Right ventricle myocardium inferior (tissue), 1 donor: ENCODE measurements at regions not wholly inside any gene's neighbourhood (a gene's known extent, or its start where the extent isn't known, plus 50 kb on each side); places are given as distances from the start of the nearest gene placed in this dataset.
"Not testable (repeated sequence)": the region's sequence is repeated elsewhere in the genome, so short reads cannot be mapped to it uniquely, and the experiment has no call there.

Source experiments
- ATAC-seq: fragments of 200-7000 bp; cut with Tn5 transposase; one replicate; pipeline ENCODE4 v1.9.1; 2020; ENCODE audit warnings: mild to moderate bottlenecking, moderate library complexity
- DNase-seq: peaks from one replicate; pipeline ENCODE4 v3.0.0; 2021; ENCODE audit errors: missing footprints
- intact Hi-C: fragments of 100-400 bp; cut with DNase I; formaldehyde crosslinking; loops from one replicate; pipeline ENCODE4 v1.11.0; 2022
- donor health status: DM: no; HTN: yes; CAD: no; lungs with severe emphysema.

DNA sequence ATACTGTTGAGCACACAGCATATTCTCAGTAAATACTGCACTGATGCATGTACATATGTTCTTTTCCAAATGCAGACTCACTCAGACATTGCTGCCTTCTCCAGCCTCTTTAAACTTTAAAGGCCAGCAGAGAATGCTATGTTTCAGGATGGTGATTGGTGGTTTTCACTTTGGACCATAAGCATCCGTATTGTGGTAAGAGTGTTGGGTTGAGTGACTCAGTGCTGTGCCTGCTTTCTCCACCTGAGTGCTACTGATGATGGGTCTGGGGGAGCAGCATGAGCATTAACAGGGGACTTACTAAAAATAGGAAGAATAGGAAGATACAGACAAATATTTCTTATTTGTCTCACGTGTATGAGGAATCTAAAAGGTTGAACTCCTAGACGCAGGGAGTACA lies 56.3 kb upstream of the ZNF92 start:
- DNase-seq (no peak), ATAC-seq (no peak)
- intact Hi-C loops: no loop called here

DNA sequence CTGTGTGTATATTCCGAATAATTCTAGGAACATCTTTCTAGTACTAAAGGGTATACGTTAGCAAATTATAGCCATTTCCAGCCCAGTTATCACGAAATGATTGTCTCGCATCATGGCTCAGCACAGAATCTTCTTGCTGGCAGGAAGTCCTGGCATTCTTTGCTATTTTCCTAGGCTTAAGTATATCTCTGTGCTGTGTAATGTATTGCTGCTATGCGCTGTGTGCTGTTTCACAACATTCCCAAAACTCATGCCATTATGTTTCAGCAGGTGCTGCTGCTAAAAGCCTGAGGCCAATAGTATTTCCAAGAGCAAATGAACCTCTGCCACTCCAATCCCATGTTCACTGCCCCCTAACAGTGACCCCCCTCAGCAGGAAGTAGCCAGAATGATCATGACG lies 62.9 kb upstream of the ZNF92 start:
- intact Hi-C loops: no loop called here
- DNase-seq: no peak
- no peak for ATAC-seq

DNA sequence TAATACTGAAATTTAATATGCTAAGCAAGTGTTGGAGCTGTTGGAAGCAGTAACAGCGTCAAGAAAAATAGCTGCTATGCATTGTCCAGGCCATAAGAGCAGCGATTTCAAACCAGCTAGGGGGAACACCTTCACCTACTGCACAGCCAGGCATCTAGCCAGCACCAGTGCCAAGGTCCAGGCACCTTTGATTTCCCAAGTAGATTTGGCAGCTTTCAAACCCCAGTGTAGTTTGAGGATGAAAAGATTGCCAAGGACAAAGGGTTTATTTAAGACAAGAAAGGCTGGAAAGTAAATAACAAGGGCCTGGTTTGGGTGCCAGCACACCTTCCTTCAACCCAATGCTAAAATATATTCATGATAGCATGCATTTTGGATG lies 65.4 kb upstream of the ZNF92 start:
- no peak for ATAC-seq
- intact Hi-C loops: no loop called here
- DNase-seq: no peak

DNA sequence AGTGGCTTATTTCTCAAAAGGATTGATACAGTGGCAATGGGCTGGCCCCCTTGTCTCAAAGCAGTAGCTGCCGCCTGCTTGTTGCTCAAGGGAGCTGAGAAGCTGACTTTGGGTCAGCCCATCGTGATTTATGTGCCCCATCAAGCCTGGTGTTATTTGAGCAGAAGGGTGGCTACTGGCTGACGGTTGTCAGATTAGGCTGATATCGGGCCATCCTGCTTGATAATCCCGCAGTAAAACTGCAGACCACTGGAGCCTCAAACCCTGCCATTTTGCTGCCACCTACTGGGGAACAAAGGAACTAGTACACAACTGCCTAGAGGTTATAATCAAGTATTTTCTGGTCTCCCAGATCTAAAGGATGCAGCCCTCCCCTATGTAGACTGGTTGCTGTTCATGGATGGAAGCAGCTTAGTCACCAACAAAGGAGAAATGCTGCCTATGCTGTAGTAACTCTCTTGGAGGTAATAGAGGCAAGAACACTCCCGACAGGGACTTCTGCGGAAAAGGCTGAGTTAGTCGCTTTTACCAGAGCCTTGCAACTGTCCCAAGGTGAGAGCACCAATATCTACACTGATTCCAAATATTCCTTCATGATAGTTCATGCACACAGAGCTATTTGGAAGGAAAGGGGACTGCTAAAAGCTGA lies 65.9 kb upstream of the ZNF92 start:
- no peak for DNase-seq
- peak; percentile 60 for ATAC-seq
- intact Hi-C loops: loop anchor here (1.0 to 2.0 kb wide), 2 partner anchors 91 to 356 kb away; no protein-coding TSS in a partner anchor

DNA sequence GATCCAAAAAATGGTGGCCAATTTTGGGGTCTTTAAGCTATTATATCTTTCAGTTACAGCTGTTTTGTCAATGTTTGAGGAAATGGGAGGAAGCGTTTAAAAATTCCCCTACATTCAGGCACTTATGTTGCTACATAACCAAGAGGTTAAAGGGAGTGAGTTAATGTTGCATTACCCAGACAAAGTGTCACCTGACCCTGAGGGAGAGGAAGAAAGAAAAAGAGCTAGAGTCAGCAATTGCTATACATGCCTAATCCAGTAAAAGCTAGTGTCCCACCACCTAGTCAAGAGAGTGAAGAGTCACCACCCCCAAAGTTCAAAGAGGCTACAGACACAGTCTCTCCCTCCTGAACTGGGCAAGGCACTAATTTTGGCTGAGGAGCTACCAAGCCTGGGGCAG lies 69.5 kb upstream of the ZNF92 start:
- DNase-seq (no peak), ATAC-seq (no peak)
- intact Hi-C loops: no loop called here

DNA sequence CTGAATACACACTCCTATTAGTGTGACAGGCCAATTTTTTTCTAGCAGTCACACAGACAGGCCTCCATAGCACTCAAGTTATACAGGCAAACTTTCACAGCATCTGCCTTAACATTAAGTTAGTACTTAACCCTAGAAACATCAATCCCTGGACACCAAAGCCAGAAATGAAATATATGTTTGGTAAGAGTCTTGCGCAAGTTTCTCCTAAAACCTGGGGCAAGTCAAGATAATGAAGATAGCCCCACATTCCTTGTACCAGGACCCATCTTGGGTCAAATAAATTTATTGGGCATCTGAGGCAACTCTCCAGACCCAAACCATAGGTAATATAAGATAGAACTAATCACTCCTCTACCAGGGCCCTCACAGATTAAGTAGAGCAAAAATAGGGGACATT lies 70.8 kb upstream of the ZNF92 start:
- ATAC-seq (no peak), DNase-seq (no peak)
- intact Hi-C loops: no loop called here

DNA sequence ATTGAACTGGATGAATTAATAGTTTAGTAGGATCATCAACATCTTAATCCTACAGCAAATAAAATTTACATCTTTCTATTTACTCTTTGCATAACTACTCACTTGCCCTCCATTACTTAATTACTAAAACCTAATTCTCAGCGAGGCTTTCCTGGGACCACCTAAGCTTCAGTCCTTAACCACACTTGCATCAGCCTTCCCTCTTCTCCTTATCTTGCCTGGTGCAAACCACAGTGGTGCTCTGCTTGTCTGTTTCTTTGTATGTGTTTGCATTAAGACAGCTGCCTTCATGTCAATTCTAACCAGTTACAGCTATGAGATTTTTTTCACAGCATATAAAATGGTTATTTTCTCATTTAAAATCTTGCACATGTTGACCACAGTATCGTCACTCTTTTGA lies 72.6 kb upstream of the ZNF92 start:
- intact Hi-C loops: no loop called here

DNA sequence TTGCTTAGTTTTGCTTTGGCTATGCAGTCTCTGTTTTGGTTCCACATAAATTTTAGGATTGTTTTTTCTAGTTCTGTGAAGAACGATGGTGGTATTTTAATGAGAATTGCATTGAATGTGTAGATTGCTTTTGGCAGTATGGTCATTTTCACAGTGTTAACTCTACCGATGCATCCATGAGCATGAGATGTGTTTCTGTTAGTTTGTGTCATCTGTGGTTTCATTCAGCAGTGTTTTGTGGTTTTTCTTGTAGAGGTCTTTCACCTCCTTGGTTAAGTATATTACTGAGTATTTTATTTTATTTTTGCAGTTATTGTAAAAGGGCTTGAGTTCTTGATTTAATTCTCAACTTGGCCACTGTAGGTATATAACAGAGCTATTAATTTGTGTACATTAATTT lies 78.2 kb upstream of the ZNF92 start:
- ATAC-seq: no peak
- no peak for DNase-seq
- intact Hi-C loops: no loop called here

More for the DNA sequence above, 72.6 kb upstream of the ZNF92 start:
- DNase-seq (no peak), ATAC-seq (no peak)

DNA sequence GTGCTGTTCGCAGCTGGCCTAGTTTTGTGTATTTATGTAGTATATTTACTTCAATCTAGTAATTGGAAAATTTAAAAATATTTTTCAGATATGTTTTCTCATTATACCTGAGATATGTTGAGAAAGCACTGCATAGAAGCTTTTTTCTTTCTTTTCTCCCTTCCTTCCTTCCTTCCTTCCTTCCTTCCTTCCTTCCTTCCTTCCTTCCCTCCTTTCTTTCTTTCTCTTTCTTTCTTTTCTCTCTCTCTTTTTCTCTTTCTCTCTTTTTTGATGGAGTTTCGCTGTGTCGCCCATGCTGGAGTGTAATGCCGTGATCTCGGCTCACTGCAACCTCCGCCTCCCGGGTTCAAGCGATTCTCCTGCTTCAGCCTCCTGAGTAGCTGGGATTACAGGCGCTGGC lies 83.3 kb upstream of the ZNF92 start:
- ATAC-seq, intact Hi-C loops, DNase-seq: not testable (repeated sequence)

DNA sequence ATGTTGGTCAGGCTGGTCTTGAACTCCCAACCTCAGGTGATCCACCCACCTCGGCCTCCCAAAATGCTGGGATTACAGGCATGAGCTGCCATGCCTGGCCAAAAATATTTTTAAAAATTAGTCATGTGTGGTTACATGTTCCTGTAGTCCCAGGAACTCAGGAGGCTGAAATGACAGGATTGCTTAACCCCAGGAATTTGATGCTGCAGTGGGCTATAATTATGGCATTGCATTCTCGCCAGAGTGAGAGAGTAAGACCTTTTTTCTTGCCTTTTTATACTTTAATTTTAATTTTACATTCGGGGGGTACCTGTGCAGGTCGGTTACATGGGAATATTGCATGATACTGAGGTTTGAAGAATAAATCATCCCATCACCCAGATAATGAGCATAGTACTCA lies 86.6 kb upstream of the ZNF92 start:
- ATAC-seq (no peak), DNase-seq (no peak)
- intact Hi-C loops: no loop called here

DNA sequence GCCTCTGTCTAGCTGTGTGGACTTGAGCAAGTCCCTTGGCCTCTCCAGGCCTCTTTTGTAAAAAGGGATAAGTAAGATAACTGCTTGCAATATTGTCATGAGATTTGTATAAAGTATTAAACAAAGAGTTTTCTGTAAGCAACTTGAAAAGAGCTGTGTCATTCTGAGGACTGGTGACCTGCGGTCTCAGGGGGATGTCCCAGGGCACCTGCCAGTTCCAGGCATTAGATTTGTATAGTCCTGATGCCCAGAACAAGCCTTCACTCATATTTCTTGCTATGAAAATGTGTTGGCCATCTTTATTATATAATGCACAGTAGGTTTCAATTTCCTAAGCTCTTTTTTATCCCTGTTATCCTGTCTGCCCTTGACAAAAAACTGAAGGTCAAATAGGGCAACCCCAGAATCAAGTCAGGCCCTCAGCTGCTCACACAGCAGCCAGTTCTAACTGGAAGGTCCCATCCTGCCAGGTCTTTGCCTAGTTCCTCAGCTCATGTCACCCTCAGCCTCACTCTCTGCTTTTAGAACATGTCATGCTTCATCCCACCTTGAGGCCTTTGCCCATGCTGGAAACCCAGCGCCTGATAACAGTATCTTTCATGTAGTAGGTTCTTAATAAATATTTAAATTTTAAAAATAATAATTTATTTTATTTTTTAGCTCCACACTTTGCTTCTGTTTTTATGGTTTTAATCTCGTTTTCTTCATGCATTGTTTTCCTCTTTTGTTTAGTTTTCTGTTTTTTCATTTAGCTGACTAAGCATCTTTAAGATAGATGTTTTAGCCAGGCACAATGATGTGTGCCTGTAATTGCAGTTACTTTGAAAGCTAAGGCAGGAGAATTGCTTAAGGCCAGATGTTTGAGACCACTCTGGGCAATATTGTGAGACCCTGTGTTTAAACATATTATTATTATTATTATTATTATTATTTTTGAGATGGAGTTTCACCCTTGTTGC lies 87.5 kb upstream of the ZNF92 start:
- ATAC-seq: no peak
- DNase-seq: no peak
- intact Hi-C loops: no loop called here

DNA sequence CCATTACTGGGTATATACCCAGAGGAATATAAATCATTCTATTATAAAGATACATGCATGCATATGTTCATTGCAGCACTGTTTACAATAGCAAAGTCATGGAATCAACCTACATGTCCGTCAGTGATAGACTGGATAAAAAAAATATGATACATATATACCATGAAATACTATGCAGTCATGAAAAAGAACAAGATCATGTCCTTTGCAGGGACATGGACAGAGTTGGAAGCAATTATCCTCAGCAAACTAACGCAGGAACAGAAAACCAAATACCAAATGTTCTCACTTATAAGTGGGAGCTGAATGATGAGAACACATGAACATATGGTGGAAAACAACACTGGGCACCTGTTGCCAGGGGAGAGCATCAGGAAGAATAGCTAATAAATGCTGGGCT lies 88.4 kb upstream of the ZNF92 start:
- intact Hi-C loops, DNase-seq, ATAC-seq: not testable (repeated sequence)

DNA sequence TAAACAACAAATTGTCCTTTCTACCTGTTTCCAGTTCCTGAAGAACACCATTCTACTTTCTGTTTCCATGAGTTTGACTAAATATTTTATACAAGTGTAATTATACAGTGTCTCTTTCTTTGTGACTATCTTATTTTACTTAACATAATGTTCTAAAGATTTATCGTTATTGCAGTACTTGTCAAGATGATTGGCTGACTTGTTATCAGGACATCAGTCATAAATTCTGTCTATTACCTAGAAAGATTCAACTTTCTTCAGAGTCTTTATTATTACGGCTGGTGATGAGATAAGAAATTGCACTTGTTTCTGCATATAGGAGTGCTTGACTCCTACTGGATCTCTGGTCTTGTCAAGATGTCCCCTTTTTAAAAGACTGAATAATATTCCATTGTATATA lies 93.9 kb upstream of the ZNF92 start:
- DNase-seq (no peak), ATAC-seq (no peak)
- intact Hi-C loops: no loop called here

DNA sequence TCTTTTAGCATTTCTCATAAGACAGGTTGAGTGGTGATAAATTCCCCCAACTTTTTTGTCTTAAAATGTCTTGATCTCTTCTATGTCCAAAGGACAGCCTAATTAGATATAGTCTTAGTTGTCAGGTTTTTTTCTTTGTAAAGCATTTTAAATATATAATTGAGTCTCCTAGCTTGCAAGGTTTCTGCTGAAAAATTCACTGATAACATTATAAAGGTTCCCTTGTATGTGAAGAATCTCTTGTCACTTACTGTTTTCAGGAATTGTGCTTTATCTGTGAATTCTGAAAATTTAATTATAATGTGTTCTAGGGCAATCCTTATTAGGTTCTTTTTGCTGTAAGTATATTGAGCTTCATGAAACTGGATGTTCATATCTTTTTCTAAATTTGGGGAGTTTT lies 96.8 kb upstream of the ZNF92 start:
- ATAC-seq: no peak
- DNase-seq: no peak
- intact Hi-C loops: no loop called here

DNA sequence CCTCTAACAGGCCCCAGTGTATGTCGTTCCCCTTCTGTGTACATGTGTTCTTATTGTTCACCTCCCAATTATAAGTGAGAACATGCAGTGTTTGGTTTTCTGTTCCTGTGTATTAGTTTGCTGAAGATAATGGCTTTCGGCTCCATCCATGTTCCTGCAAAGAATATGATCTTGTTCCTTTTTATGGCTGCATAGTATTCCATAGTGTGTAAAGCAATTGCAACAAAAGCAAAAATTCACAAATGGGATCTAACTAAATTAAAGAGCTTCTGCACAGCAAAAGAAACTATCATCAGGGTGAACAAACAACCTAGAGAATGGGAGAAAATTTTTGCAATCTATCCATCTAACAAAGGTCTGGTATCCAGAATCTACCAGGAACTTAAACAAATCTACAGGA lies 102.2 kb upstream of the ZNF92 start:
- DNase-seq, intact Hi-C loops, ATAC-seq: not testable (repeated sequence)

DNA sequence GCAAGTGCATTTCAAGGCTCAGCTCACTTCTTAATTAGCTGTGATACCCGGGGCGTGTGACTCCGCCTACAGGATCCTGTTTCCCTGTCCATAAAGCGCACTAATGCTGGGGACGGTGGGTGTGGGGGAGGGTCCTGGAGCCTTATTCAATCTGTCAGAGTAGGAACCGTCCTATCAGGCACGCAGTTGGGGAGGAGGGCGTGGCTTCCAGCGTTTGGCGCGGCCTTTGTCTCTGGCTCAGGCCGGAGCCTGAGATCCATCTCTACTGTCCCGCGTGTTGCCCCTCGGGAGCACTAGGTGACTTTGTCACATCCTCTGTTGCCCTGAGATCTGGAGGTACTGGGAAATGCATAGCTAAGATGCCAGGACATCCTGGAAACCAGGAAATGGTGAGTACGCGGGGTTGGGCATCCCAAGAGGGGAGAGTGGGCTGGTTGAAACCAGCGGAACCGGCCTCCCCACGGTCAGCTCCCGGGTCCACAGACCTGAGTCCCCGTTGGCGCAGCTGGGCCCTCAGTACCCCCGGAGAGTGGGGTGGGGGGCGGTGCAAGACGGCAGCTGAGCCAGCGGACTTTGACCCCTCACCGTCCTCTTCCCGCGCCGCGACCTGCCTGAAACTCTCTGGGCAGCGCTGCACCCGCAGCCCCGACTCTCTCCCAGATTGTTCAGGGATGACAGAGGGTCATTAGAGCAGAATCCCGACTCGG lies 104.4 kb upstream of the ZNF92 start:
- DNase-seq (no peak), ATAC-seq (no peak)
- intact Hi-C loops: no loop called here

DNA sequence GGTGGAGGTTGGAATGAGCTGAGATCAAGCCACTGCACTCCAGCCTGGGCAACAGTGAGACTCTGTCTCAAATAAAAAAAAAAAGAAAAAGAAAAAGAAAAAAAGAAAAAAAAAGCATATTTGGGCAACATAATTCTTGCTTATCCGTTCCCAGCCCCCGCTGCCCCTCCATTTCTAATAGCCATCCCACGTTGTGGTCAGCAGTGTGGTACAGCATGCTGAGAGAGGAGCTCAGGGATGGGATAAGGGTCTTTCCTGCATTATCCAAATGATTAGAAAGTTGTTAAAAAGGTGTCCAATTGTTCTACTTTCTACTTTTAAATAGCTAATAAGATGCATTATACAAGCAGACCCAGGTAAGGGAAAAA lies 104.9 kb upstream of the ZNF92 start:
- intact Hi-C loops: no loop called here
- ATAC-seq (no peak), DNase-seq (no peak)

DNA sequence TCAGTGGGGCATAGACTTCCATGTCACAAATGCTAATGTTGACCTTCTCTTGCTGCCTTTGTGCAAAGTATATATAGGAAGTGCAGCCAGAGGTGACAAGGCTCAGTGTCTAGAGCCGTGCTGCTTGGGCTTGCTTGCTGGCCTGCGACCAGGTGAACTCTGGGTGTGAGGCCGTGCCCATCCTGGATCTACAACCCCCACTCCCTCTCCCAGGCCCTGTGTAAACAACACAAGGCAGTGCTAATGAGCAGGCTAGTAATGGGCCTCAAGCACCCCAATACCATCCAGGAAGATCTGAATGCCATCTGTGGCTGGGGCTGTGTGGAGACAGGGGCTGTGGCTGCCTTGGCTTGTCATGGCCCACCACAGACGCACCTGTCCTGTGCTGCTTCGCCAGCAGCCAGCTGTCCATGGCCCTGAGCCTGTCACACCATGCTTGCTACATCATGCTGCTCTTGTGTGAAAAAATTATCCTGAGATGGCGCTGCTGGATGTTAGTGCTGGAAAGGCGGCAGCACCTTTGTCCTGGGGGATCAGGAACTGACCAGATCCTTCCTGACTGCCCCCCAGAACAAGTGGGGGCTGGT lies 107.6 kb upstream of the ZNF92 start:
- DNase-seq (peak; percentile 21), ATAC-seq (no peak)
- intact Hi-C loops: no loop called here

DNA sequence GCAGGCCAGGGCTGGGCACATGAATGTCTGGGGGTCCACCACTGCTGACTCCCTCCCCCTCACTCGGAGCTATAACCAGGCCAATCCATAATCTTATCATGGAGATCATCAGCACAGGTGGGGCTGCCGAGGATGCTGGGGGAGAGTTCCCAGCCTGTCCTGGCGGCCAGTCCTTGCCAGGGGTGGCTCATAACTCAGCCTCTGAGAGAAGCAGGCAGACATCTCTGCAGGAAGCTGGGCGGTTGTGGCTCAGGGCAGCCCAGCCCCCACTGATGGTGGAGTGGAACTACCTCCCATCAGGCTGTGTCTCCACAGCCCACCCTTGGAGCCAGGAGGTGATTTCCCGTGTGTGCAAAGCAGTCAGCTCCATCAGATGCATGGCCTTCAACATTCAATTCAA lies 109.4 kb upstream of the ZNF92 start:
- peak; percentile 21 for DNase-seq
- intact Hi-C loops: no loop called here
- no peak for ATAC-seq
